ENCODE measurements at regions not wholly inside any gene's neighbourhood (a gene's known extent, or its start where the extent isn't known, plus 50 kb on each side); places are given as distances from the start of the nearest gene placed in this dataset.

GRCh38 chr1:232550007-232550406 is 79.9 kb downstream of the SIPA1L2 start:
- Histone ChIP-seq H3K4me3 (ENCODE audit: low read depth, low read length) (no peak overlapping the region), H3K27me3 (ENCODE audit: control insufficient read depth, insufficient read depth, low read length) (no peaks in the 10 kb centered on the region), H3K36me3 (ENCODE audit: control insufficient read depth, insufficient read depth, low read length) (no peaks in the 10 kb centered on the region)
- ChIA-PET POLR2A (no interaction called here), CTCF (interaction anchor here (1.2 to 1.3 kb wide), 2 partner anchors 14 to 15 kb away, joined by 3 read pairs; no protein-coding TSS in a partner anchor)
- DNase-seq (ENCODE audit: low read depth): no peak
- TF ChIP-seq CTCF (IDR thresholded peaks at IDR 0.05; ENCODE audit: insufficient read depth, low read depth, low read length): no peak

GRCh38 chr1:232548691-232549090 is 81.2 kb downstream of the SIPA1L2 start:
- ChIA-PET CTCF (interaction anchor here (1.1 to 1.3 kb wide), 2 partner anchors 15 to 16 kb away, joined by 3 to 5 read pairs; no protein-coding TSS in a partner anchor), POLR2A (no interaction called here)
- TF ChIP-seq CTCF (IDR thresholded peaks at IDR 0.05; ENCODE audit: insufficient read depth, low read depth, low read length): no peak
- Histone ChIP-seq H3K36me3 (ENCODE audit: control insufficient read depth, insufficient read depth, low read length) (no peaks in the 10 kb centered on the region), H3K4me3 (ENCODE audit: low read depth, low read length) (no peak overlapping the region), H3K27me3 (ENCODE audit: control insufficient read depth, insufficient read depth, low read length) (no peaks in the 10 kb centered on the region)
- no peak for DNase-seq (ENCODE audit: low read depth)

DNA sequence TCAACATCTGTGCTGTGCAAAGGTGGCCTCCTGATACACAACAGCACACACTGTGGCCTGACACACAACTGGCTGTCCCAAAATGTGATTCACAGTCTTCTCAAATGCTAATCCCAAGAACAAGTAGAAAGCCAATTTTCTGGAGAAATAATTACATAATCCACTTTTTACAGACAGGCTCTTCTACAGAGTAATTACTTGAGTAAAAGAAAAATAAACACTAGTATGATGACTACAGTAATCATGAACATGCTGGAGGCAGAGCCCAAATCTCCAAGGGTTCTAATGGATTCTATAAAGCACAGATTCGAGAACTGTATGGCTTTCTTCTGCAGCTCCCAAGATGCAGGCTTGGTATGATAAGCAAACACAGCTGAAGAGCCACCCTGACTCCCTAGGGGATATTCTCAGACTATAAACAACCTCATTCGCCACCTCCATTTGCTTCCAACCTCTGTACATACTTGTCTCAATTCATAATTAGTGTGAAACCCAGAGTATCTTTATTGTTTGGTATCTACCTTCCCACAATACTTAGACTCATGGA is 81.9 kb downstream of the SIPA1L2 start:
- no peaks in the 10 kb centered on the region for H3K36me3 ChIP-seq (ENCODE audit: control insufficient read depth, insufficient read depth, low read length)
- CTCF ChIA-PET: interaction anchor here (1.1 kb wide), 1 partner anchor 14 kb away, joined by 5 read pairs; no protein-coding TSS in a partner anchor
- POLR2A ChIA-PET: no interaction called here
- H3K4me3 ChIP-seq (ENCODE audit: low read depth, low read length): no peak overlapping the region
- no peaks in the 10 kb centered on the region for H3K27me3 ChIP-seq (ENCODE audit: control insufficient read depth, insufficient read depth, low read length)
- no peak for DNase-seq (ENCODE audit: low read depth)
- no peak for TF ChIP-seq CTCF (IDR thresholded peaks at IDR 0.05; ENCODE audit: insufficient read depth, low read depth, low read length)

DNA sequence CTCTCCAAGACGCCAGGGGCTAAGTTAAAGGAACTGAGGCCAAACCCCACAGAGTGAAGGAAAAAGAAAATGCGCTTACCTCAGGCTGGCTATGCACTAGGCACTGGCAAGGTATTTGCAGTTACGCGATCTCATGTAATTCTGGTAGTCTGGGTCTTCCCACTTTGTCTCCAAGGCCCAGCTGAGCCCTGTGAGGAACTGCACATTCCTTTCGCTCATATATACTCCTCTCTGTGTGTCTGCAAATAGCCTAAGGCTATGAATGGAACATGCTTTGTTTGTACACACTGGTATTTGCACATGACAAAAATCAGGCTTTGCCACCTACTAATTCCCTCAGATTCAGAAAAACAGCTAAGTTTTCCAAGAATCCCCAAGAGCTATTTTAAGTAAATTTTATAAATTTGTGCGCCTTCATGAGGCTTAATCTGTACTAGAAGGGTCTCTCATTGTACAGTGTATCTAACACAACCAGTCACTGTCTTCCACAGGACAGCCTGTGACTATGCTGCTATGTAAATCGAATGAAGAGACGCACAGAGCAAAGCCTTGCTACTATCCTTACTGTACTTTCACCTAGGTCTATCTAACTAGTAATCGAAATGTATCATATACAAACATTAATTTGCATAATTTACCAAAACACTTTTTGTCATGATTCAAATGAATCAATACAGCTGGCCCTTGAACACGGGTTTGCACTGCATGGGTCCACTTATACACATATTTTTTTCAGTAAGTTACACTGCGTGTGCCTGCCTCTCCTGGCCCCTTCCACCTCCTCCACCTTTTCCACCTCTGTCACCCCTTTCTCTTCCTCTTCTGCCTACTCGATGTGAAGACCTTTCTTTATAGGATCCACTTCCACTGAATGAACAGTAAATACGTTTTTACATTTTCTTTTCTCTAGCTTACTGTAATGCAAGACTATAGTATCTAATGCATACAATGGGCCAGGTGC is 87.0 kb downstream of the SIPA1L2 start:
- ChIA-PET POLR2A (no interaction called here), CTCF (no interaction called here)
- Histone ChIP-seq H3K4me3 (ENCODE audit: low read depth, low read length) (no peak overlapping the region), H3K27me3 (ENCODE audit: control insufficient read depth, insufficient read depth, low read length) (no peaks in the 10 kb centered on the region), H3K36me3 (ENCODE audit: control insufficient read depth, insufficient read depth, low read length) (no peaks in the 10 kb centered on the region)
- DNase-seq (ENCODE audit: low read depth): no peak
- no peak for TF ChIP-seq CTCF (IDR thresholded peaks at IDR 0.05; ENCODE audit: insufficient read depth, low read depth, low read length)

- Histone ChIP-seq H3K4me3 (ENCODE audit: low read depth, low read length) (no peak overlapping the region), H3K27me3 (ENCODE audit: control insufficient read depth, insufficient read depth, low read length) (no peaks in the 10 kb centered on the region), H3K36me3 (ENCODE audit: control insufficient read depth, insufficient read depth, low read length) (no peaks in the 10 kb centered on the region)
- CTCF ChIA-PET: no interaction called here
- DNase-seq (ENCODE audit: low read depth): no peak
- TF ChIP-seq CTCF (IDR thresholded peaks at IDR 0.05; ENCODE audit: insufficient read depth, low read depth, low read length): no peak
- POLR2A ChIA-PET: no interaction called here
Observed at GRCh38 chr1:232538943-232539302, 91.0 kb downstream of the SIPA1L2 start.
